SK-N-SH treated with all-trans-retinoic acid at 6 μM for 48 hours (cell line): ENCODE measurements at regions not wholly inside any gene's neighbourhood (a gene's known extent, or its start where the extent isn't known, plus 50 kb on each side); places are given as distances from the start of the nearest gene placed in this dataset.

Experiments
- ARNTL ChIP-seq: fragments of 450-650 bp; formaldehyde crosslinking; IDR thresholded peaks from 2 replicates; pipeline ENCODE4 v1.5.0; 2020; ENCODE audit warnings: low read depth, mild to moderate bottlenecking, moderate library complexity, borderline replicate concordance
- CSDC2 ChIP-seq: fragments of 250-450 bp; sonication (Bioruptor Pico); IDR thresholded peaks from 2 replicates; pipeline ENCODE4 v1.5.0; 2020; ENCODE audit warnings: mild to moderate bottlenecking, moderate library complexity
- ISL1 ChIP-seq: fragments of 250-450 bp; sonication (Bioruptor Pico); IDR thresholded peaks from 2 replicates; pipeline ENCODE4 v2.1.2; 2022; ENCODE audit warnings: mild to moderate bottlenecking, moderate library complexity
- OSR1 ChIP-seq: fragments of 250-450 bp; sonication (Bioruptor Pico); IDR thresholded peaks from 2 replicates; pipeline ENCODE4 v1.8.0; 2022; ENCODE audit warnings: moderate library complexity, mild to moderate bottlenecking, inconsistent platforms
- TCF4 ChIP-seq: fragments of 250-450 bp; sonication (Bioruptor Pico); IDR thresholded peaks from 2 replicates; pipeline ENCODE4 v1.8.0; 2021; ENCODE audit warnings: mild to moderate bottlenecking, moderate library complexity, borderline replicate concordance
- TOX ChIP-seq: fragments of 250-450 bp; sonication (Bioruptor Pico); IDR thresholded peaks from 2 replicates; pipeline ENCODE4 v1.8.0; 2021; ENCODE audit warnings: mild to moderate bottlenecking, moderate library complexity, borderline replicate concordance
- ZC3H10 ChIP-seq: fragments of 250-450 bp; sonication (Bioruptor Pico); IDR thresholded peaks from 2 replicates; pipeline ENCODE4 v1.5.1; 2021; ENCODE audit warnings: mild to moderate bottlenecking, moderate library complexity
- ZFP30 ChIP-seq: fragments of 450-650 bp; formaldehyde crosslinking; IDR thresholded peaks from 2 replicates; pipeline ENCODE4 v1.5.0; 2022; ENCODE audit warnings: mild to moderate bottlenecking, moderate library complexity
- TF ChIP-seq, protein P1 (sequence below): fragments of 250-450 bp; sonication (Bioruptor Pico); IDR thresholded peaks from 2 replicates; pipeline ENCODE4 v1.5.1; 2020; ENCODE audit warnings: low read depth, mild to moderate bottlenecking, moderate library complexity
- TF ChIP-seq, protein P2 (sequence below): fragments of 250-450 bp; sonication (Bioruptor Pico); IDR thresholded peaks from 2 replicates; pipeline ENCODE4 v1.8.0; 2020; ENCODE audit warnings: mild to moderate bottlenecking, moderate library complexity, borderline replicate concordance
- TF ChIP-seq, protein P3 (sequence below): fragments of 250-450 bp; sonication (Bioruptor Pico); IDR thresholded peaks from 2 replicates; pipeline ENCODE4 v1.5.1; 2021; ENCODE audit warnings: mild to moderate bottlenecking, moderate library complexity
- TF ChIP-seq, protein P4 (sequence below): fragments of 250-450 bp; sonication (Bioruptor Pico); IDR thresholded peaks from 2 replicates; pipeline ENCODE4 v1.5.0; 2020; ENCODE audit warnings: mild to moderate bottlenecking, moderate library complexity
- TF ChIP-seq, protein P5 (sequence below): fragments of 250-450 bp; sonication (Bioruptor Pico); IDR thresholded peaks from 2 replicates; pipeline ENCODE4 v1.8.0; 2021; ENCODE audit warnings: low read depth, mild to moderate bottlenecking, moderate library complexity, borderline replicate concordance

DNA sequence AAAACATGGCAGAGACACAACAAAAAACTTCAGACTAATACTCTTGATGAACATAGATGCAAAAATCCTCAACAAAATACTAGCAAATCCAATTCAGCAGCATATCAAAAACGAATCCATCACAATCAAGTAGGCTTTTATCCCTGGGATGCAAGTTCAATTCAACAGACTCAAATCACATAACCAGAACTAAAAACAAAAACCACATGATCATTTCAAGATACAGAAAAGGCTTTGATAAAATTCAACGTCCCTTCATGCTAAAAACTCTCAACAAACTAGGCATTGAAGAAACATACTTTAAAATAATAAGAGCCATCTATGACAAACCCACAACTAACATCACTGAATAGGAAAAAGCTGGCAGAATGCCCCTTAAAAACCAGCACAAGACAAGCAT, 93.6 kb downstream of the TUSC1 start:
- no peak for TF ChIP-seq ARNTL
- no peak for TF ChIP-seq TOX
- TF ChIP-seq, protein P1, sequence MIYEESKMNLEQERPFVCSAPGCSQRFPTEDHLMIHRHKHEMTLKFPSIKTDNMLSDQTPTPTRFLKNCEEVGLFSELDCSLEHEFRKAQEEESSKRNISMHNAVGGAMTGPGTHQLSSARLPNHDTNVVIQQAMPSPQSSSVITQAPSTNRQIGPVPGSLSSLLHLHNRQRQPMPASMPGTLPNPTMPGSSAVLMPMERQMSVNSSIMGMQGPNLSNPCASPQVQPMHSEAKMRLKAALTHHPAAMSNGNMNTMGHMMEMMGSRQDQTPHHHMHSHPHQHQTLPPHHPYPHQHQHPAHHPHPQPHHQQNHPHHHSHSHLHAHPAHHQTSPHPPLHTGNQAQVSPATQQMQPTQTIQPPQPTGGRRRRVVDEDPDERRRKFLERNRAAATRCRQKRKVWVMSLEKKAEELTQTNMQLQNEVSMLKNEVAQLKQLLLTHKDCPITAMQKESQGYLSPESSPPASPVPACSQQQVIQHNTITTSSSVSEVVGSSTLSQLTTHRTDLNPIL, result no peak
- TF ChIP-seq, protein P2, sequence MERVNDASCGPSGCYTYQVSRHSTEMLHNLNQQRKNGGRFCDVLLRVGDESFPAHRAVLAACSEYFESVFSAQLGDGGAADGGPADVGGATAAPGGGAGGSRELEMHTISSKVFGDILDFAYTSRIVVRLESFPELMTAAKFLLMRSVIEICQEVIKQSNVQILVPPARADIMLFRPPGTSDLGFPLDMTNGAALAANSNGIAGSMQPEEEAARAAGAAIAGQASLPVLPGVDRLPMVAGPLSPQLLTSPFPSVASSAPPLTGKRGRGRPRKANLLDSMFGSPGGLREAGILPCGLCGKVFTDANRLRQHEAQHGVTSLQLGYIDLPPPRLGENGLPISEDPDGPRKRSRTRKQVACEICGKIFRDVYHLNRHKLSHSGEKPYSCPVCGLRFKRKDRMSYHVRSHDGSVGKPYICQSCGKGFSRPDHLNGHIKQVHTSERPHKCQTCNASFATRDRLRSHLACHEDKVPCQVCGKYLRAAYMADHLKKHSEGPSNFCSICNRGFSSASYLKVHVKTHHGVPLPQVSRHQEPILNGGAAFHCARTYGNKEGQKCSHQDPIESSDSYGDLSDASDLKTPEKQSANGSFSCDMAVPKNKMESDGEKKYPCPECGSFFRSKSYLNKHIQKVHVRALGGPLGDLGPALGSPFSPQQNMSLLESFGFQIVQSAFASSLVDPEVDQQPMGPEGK (CRISPR knock-in tag), result no peak
- TF ChIP-seq OSR1 (CRISPR knock-in tag), result no peak
- TF ChIP-seq, protein P3, sequence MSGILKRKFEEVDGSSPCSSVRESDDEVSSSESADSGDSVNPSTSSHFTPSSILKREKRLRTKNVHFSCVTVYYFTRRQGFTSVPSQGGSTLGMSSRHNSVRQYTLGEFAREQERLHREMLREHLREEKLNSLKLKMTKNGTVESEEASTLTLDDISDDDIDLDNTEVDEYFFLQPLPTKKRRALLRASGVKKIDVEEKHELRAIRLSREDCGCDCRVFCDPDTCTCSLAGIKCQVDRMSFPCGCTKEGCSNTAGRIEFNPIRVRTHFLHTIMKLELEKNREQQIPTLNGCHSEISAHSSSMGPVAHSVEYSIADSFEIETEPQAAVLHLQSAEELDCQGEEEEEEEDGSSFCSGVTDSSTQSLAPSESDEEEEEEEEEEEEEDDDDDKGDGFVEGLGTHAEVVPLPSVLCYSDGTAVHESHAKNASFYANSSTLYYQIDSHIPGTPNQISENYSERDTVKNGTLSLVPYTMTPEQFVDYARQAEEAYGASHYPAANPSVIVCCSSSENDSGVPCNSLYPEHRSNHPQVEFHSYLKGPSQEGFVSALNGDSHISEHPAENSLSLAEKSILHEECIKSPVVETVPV, result no peak
- TF ChIP-seq ISL1 (CRISPR knock-in tag), result no peak
- TF ChIP-seq CSDC2 (CRISPR knock-in tag), result no peak
- TF ChIP-seq ZFP30, result no peak
- TF ChIP-seq, protein P4, sequence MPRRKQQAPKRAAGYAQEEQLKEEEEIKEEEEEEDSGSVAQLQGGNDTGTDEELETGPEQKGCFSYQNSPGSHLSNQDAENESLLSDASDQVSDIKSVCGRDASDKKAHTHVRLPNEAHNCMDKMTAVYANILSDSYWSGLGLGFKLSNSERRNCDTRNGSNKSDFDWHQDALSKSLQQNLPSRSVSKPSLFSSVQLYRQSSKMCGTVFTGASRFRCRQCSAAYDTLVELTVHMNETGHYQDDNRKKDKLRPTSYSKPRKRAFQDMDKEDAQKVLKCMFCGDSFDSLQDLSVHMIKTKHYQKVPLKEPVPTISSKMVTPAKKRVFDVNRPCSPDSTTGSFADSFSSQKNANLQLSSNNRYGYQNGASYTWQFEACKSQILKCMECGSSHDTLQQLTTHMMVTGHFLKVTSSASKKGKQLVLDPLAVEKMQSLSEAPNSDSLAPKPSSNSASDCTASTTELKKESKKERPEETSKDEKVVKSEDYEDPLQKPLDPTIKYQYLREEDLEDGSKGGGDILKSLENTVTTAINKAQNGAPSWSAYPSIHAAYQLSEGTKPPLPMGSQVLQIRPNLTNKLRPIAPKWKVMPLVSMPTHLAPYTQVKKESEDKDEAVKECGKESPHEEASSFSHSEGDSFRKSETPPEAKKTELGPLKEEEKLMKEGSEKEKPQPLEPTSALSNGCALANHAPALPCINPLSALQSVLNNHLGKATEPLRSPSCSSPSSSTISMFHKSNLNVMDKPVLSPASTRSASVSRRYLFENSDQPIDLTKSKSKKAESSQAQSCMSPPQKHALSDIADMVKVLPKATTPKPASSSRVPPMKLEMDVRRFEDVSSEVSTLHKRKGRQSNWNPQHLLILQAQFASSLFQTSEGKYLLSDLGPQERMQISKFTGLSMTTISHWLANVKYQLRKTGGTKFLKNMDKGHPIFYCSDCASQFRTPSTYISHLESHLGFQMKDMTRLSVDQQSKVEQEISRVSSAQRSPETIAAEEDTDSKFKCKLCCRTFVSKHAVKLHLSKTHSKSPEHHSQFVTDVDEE, result no peak
- no peak for TF ChIP-seq TCF4
- TF ChIP-seq, protein P5, sequence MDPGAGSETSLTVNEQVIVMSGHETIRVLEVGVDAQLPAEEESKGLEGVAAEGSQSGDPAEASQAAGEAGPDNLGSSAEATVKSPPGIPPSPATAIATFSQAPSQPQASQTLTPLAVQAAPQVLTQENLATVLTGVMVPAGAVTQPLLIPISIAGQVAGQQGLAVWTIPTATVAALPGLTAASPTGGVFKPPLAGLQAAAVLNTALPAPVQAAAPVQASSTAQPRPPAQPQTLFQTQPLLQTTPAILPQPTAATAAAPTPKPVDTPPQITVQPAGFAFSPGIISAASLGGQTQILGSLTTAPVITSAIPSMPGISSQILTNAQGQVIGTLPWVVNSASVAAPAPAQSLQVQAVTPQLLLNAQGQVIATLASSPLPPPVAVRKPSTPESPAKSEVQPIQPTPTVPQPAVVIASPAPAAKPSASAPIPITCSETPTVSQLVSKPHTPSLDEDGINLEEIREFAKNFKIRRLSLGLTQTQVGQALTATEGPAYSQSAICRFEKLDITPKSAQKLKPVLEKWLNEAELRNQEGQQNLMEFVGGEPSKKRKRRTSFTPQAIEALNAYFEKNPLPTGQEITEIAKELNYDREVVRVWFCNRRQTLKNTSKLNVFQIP, result no peak
- no peak for TF ChIP-seq ZC3H10
